ENCODE measurements at regions not wholly inside any gene's neighbourhood (a gene's known extent, or its start where the extent isn't known, plus 50 kb on each side); places are given as distances from the start of the nearest gene placed in this dataset.

- no peak for TF ChIP-seq POLR2AphosphoS5 (IDR thresholded peaks at IDR 0.05; ENCODE audit: low read depth, low read length)
- no peak for TF ChIP-seq CTCF (IDR thresholded peaks at IDR 0.05)
- TF ChIP-seq NRF1 (IDR thresholded peaks at IDR 0.05; ENCODE audit: low read depth, low read length): no peak
- TF ChIP-seq JUND (IDR thresholded peaks at IDR 0.05): no peak
- no peak for TF ChIP-seq SMC3 (IDR thresholded peaks at IDR 0.05; ENCODE audit: low read depth, low read length)
- no peak for TF ChIP-seq GATA2 (CRISPR knock-in tag; IDR thresholded peaks at IDR 0.05)
- TF ChIP-seq USF1 (IDR thresholded peaks at IDR 0.05; ENCODE audit: borderline replicate concordance, low read depth): no peak
- no peak for TF ChIP-seq TAF1 (IDR thresholded peaks at IDR 0.05; ENCODE audit: borderline replicate concordance, low read depth, low read length)
- TF ChIP-seq RFX5 (IDR thresholded peaks at IDR 0.05; ENCODE audit: low read length): no peak
- no peak for TF ChIP-seq FOXM1 (IDR thresholded peaks at IDR 0.05; ENCODE audit: low read depth)
Measured at GRCh38 chr6:105988321-105988720, 97.8 kb upstream of the PRDM1 start.
